Neural progenitor cell (in vitro differentiated cells): ENCODE measurements at regions not wholly inside any gene's neighbourhood (a gene's known extent, or its start where the extent isn't known, plus 50 kb on each side); places are given as distances from the start of the nearest gene placed in this dataset.

ENCODE experiments used
- CTCF ChIP-seq: fragments of 200-600 bp; sonication (generic); IDR thresholded peaks from 2 replicates; pipeline ENCODE4 v1.5.1; 2017; ENCODE audit warnings: antibody characterized with exemption, mild to moderate bottlenecking
- EZH2 ChIP-seq: fragments of 200-600 bp; sonication (generic); IDR thresholded peaks from 2 replicates; pipeline ENCODE4 v1.6.1; 2017; ENCODE audit warnings: antibody characterized with exemption, mild to moderate bottlenecking, moderate library complexity
- EZH2phosphoT487 ChIP-seq: fragments of 200-600 bp; sonication (generic); IDR thresholded peaks from 2 replicates; pipeline ENCODE4 v1.6.1; 2017; ENCODE audit warnings: antibody characterized with exemption

DNA sequence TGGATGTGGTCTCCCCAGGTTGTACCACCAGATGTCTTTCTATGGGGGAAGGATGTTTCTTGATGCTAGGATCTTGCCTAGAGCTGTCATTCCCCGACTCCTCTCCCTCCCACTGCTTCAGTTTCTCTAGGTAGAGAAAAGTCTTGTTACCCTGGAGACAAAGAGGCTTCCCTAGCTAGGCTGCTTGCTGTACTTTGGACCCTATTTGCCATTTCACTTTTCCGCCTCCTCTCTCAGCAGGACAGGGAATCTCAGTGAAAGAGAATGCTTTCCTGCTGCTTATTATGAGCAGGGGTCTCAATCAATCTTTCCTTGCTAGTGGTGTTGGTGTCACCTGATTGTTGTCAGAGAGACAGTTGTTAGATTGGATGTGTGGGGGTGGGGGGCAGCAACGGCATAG is 818.8 kb upstream of the GYPC start:
- TF ChIP-seq EZH2 (no peak), CTCF (no peak), EZH2phosphoT487 (no peak)
